Esophagus muscularis mucosa (tissue), 4 donors: ENCODE measurements at regions not wholly inside any gene's neighbourhood (a gene's known extent, or its start where the extent isn't known, plus 50 kb on each side); places are given as distances from the start of the nearest gene placed in this dataset.

Source experiments
- DNase-seq: peaks from one replicate; pipeline ENCODE4 v3.0.0-alpha.2; 2017; ENCODE audit errors: extremely low spot score
- H3K27ac ChIP-seq, 4 donors: fragments of 200-600 bp; sonication (generic); replicated peaks in 1 of 4; 1 replicate in 3 of 4; 2 replicates in 1 of 4; pipeline ENCODE4 v1.5.1; 2016 to 2019; ENCODE audit warnings: mild to moderate bottlenecking in 1 of 4
- H3K27me3 ChIP-seq, 4 donors: fragments of 200-600 bp; sonication (generic); one replicate each; pipeline versions ENCODE4 v1.5.1 to v1.6.0; 2016 to 2019
- H3K36me3 ChIP-seq, 4 donors: fragments of 200-600 bp; sonication (generic); one replicate each; pipeline ENCODE4 v1.5.1; 2016 to 2019
- H3K4me1 ChIP-seq, 4 donors: fragments of 200-600 bp; sonication (generic); one replicate each; pipeline ENCODE4 v1.5.1; 2016 to 2019
- H3K4me3 ChIP-seq, 4 donors: fragments of 200-600 bp; sonication (generic); 1 replicate in 2 of 4; 2 replicates in 2 of 4; pipeline ENCODE4 v1.5.1; 2016 to 2019; ENCODE audit warnings: mild to moderate bottlenecking in 4 of 4, moderate library complexity in 1 of 4
- H3K9me3 ChIP-seq, 4 donors: fragments of 200-600 bp; sonication (generic); 1 replicate in 3 of 4; 2 replicates in 1 of 4; pipeline ENCODE4 v1.5.1; 2016 to 2019
- CTCF ChIP-seq, 3 experiments: fragments of 200-600 bp in 2 of 3; fragments of 450-650 bp in 1 of 3; sonication (generic) in 2 of 3; IDR thresholded peaks; one replicate each; pipeline ENCODE4 v1.5.1; 2017 to 2019; ENCODE audit warnings: antibody characterized with exemption in 3 of 3, mild to moderate bottlenecking in 2 of 3, moderate library complexity in 1 of 3
- EP300 ChIP-seq: sonication (generic); formaldehyde crosslinking; IDR thresholded peaks from one replicate; pipeline ENCODE4 v1.6.1; 2017; ENCODE audit warnings: antibody characterized with exemption
- POLR2A ChIP-seq: fragments of 450-650 bp; IDR thresholded peaks from one replicate; pipeline ENCODE4 v1.6.1; 2017; ENCODE audit warnings: antibody characterized with exemption, moderate library complexity, mild to moderate bottlenecking, low read depth
- POLR2AphosphoS5 ChIP-seq, 2 donors: sonication (generic); formaldehyde crosslinking; IDR thresholded peaks; one replicate each; pipeline ENCODE4 v1.6.1; 2017; ENCODE audit warnings: antibody characterized with exemption in 2 of 2
- WGBS: methylation state at CpG from one replicate; pipeline ENCODE4 v1.1.5; 2018; 5-methylcytosine and 5-hydroxymethylcytosine counted together
- intact Hi-C: fragments of 100-400 bp; cut with DNase I; formaldehyde crosslinking; loops from one replicate; pipeline ENCODE4 v1.15.1; 2023

GRCh38 chr2:146867477-146867986 lies 977.3 kb upstream of the ACVR2A start:
- intact Hi-C loops, result no loop called here
- Histone ChIP-seq H3K4me3 (no peak overlapping the region), H3K4me1 (no peaks in the 10 kb centered on the region), H3K27me3 (no peaks in the 10 kb centered on the region), H3K36me3 (no peaks in the 10 kb centered on the region), H3K9me3 (peaks cover 0 to 7% (median 3%) of the 10 kb centered on the region in 4 donors), H3K27ac (no peak overlapping the region)
- WGBS, result 93% methylated on average over 5 of the region's 5 CpGs
- no peak for DNase-seq
- TF ChIP-seq POLR2A (no peak), CTCF (IDR thresholded peaks at IDR 0.05) (no peak), EP300 (no peak), POLR2AphosphoS5 (IDR thresholded peaks at IDR 0.05) (no peak)

GRCh38 chr2:146853741-146854444 lies 990.9 kb upstream of the ACVR2A start:
- Histone ChIP-seq H3K27me3 (no peaks in the 10 kb centered on the region), H3K4me1 (no peaks in the 10 kb centered on the region), H3K27ac (no peak overlapping the region), H3K9me3 (no peaks in the 10 kb centered on the region), H3K36me3 (no peaks in the 10 kb centered on the region), H3K4me3 (no peak overlapping the region)
- intact Hi-C loops, result no loop called here
- 75% methylated on average over 2 of the region's 2 CpGs for WGBS
- TF ChIP-seq CTCF (IDR thresholded peaks at IDR 0.05), result no peak
- TF ChIP-seq POLR2AphosphoS5 (IDR thresholded peaks at IDR 0.05), result no peak
- no peak for TF ChIP-seq EP300
- TF ChIP-seq POLR2A, result no peak
- DNase-seq, result no peak

- Histone ChIP-seq H3K36me3 (no peaks in the 10 kb centered on the region), H3K27ac (no peak overlapping the region), H3K4me3 (no peak overlapping the region), H3K4me1 (no peaks in the 10 kb centered on the region), H3K27me3 (no peaks in the 10 kb centered on the region), H3K9me3 (no peaks in the 10 kb centered on the region)
- TF ChIP-seq EP300, result no peak
- no peak for TF ChIP-seq POLR2A
- TF ChIP-seq POLR2AphosphoS5 (IDR thresholded peaks at IDR 0.05), result no peak
- no peak for TF ChIP-seq CTCF (IDR thresholded peaks at IDR 0.05)
- no peak for DNase-seq
- intact Hi-C loops, result no loop called here
- WGBS, result 86% methylated on average over 1 of the region's 1 CpG
Observed at GRCh38 chr2:146852661-146853060, 992.2 kb upstream of the ACVR2A start.

GRCh38 chr2:146850746-146851145 lies 994.1 kb upstream of the ACVR2A start:
- 93% methylated on average over 3 of the region's 3 CpGs for WGBS
- no peaks in the 10 kb centered on the region for H3K27me3 ChIP-seq
- no peaks in the 10 kb centered on the region for H3K9me3 ChIP-seq
- H3K36me3 ChIP-seq, result no peaks in the 10 kb centered on the region
- TF ChIP-seq POLR2AphosphoS5 (IDR thresholded peaks at IDR 0.05) (no peak), POLR2A (no peak), CTCF (IDR thresholded peaks at IDR 0.05) (no peak), EP300 (no peak)
- no peak for DNase-seq
- H3K4me1 ChIP-seq, result no peaks in the 10 kb centered on the region
- intact Hi-C loops, result no loop called here
- H3K27ac ChIP-seq, result no peak overlapping the region
- no peak overlapping the region for H3K4me3 ChIP-seq

GRCh38 chr2:146847846-146848245 lies 997.0 kb upstream of the ACVR2A start:
- TF ChIP-seq CTCF (IDR thresholded peaks at IDR 0.05) (no peak), POLR2A (no peak)
- no peaks in the 10 kb centered on the region for H3K9me3 ChIP-seq
- no peaks in the 10 kb centered on the region for H3K4me1 ChIP-seq
- no peaks in the 10 kb centered on the region for H3K27me3 ChIP-seq
- intact Hi-C loops, result no loop called here
- H3K36me3 ChIP-seq, result no peaks in the 10 kb centered on the region
- no peak for DNase-seq
- H3K27ac ChIP-seq, result no peak overlapping the region
- no peak overlapping the region for H3K4me3 ChIP-seq
